ENCODE measurements at regions not wholly inside any gene's neighbourhood (a gene's known extent, or its start where the extent isn't known, plus 50 kb on each side); places are given as distances from the start of the nearest gene placed in this dataset.

DNA sequence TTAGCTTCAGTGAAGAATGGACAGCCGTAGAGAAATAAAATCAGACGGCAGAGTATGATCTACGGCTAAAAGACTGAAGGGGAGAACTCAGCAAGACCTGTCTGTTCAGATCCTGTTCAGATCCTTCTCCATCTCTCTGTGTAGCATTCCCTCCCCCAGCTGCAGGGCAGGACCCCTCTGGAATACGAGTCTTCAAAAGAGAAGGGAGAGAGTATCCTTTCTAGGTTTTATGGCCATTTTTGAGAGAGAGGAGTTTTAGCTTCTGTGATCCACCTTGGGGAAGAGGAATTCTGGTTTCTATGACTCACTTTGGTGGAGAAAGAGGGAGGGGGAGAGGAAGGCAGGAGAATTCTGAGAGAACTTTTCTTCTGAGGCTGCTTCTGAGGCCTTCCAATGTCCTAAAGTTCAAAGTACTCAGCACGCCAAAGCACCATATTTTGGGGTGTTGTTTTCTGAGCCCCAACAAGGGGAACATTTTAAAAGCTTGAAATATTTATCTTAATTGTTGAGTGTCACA is 194.4 kb upstream of the TLE4 start:
- Histone ChIP-seq H4K91ac (ENCODE audit: low read length) (no peak overlapping the region), H2BK120ac (ENCODE audit: low read depth, low read length) (no peak overlapping the region), H4K8ac (ENCODE audit: low read length) (no peak overlapping the region), H3K4me3 (ENCODE audit: insufficient read depth in 1 of 2, low read depth in 1 of 2, low read length in 2 of 2) (no peak overlapping the region), H3K36me3 (ENCODE audit: control insufficient read depth in 1 of 2, insufficient read depth in 2 of 2, low read depth in 1 of 2, low read length in 2 of 2) (no peaks in the 10 kb centered on the region), H2AK5ac (ENCODE audit: low read length, severe bottlenecking) (no peak overlapping the region), H2AFZ (ENCODE audit: low read depth, low read length) (no peak overlapping the region), H3K9ac (ENCODE audit: low read length) (no peak overlapping the region), H2BK5ac (ENCODE audit: low read depth, low read length, poor library complexity, severe bottlenecking) (no peak overlapping the region), H3K4ac (ENCODE audit: low read depth in 1 of 2, low read length in 2 of 2) (no peak overlapping the region), H3K14ac (ENCODE audit: low read length in 2 of 2) (no peak overlapping the region), H3K18ac (ENCODE audit: low read depth in 1 of 2, low read length in 2 of 2) (no peak overlapping the region), H3K23ac (ENCODE audit: low read length in 2 of 2) (no peak overlapping the region), H3K27ac (ENCODE audit: low read length, poor library complexity, severe bottlenecking) (no peak overlapping the region), H3K4me1 (ENCODE audit: control insufficient read depth, insufficient read depth, low read depth, low read length) (no peaks in the 10 kb centered on the region), H3K4me2 (ENCODE audit: low read length, poor library complexity, severe bottlenecking) (no peak overlapping the region), H3K79me1 (replicated peaks; ENCODE audit: low read length, poor library complexity, severe bottlenecking) (no peaks in the 10 kb centered on the region), H2BK15ac (ENCODE audit: low read depth, poor library complexity, severe bottlenecking) (no peak overlapping the region), H3K9me3 (ENCODE audit: control insufficient read depth, low read length) (peaks cover 5% of the 10 kb centered on the region), H3K27me3 (ENCODE audit: control insufficient read depth in 1 of 2, insufficient read depth in 1 of 2, low read length in 2 of 2) (no peaks in the 10 kb centered on the region), H2BK12ac (ENCODE audit: low read length in 2 of 2) (no peak overlapping the region)
- peak; percentile 11 for DNase-seq
- 82% methylated on average over 5 of the region's 5 CpGs for WGBS

DNA sequence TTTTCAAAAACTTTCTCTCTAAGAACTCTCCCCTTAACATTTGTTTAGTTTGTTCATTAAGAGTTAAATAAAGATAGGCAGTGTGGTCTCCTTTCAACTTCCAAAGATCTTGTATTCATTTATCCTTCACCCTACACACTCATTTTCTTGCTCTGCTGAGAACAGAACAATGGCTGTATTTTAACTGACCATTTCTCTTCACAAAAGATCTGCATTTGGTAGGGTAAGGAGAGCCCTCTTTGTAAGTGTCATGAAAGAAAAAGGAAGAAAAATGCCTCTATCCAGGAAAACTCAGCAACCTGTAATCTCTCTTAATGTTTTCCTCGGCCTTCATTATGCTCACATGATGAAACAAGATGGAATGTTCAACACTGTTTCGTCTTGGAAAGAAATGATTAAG is 193.7 kb upstream of the TLE4 start:
- H3K27ac ChIP-seq (ENCODE audit: low read length, poor library complexity, severe bottlenecking), result no peak overlapping the region
- no peak overlapping the region for H3K4ac ChIP-seq (ENCODE audit: low read depth in 1 of 2, low read length in 2 of 2)
- DNase-seq, result no peak
- no peak overlapping the region for H2BK12ac ChIP-seq (ENCODE audit: low read length in 2 of 2)
- H3K18ac ChIP-seq (ENCODE audit: low read depth in 1 of 2, low read length in 2 of 2), result no peak overlapping the region
- no peak overlapping the region for H3K4me3 ChIP-seq (ENCODE audit: insufficient read depth in 1 of 2, low read depth in 1 of 2, low read length in 2 of 2)
- H2BK120ac ChIP-seq (ENCODE audit: low read depth, low read length), result no peak overlapping the region
- no peak overlapping the region for H2AFZ ChIP-seq (ENCODE audit: low read depth, low read length)
- H2BK15ac ChIP-seq (ENCODE audit: low read depth, poor library complexity, severe bottlenecking), result no peak overlapping the region
- no peaks in the 10 kb centered on the region for H3K79me1 ChIP-seq (replicated peaks; ENCODE audit: low read length, poor library complexity, severe bottlenecking)
- H3K9me3 ChIP-seq (ENCODE audit: control insufficient read depth, low read length), result peaks cover 10% of the 10 kb centered on the region
- peaks cover under 1% of the 10 kb centered on the region for H3K4me1 ChIP-seq (ENCODE audit: control insufficient read depth, insufficient read depth, low read depth, low read length)
- H4K8ac ChIP-seq (ENCODE audit: low read length), result no peak overlapping the region
- H3K4me2 ChIP-seq (ENCODE audit: low read length, poor library complexity, severe bottlenecking), result no peak overlapping the region
- H2BK5ac ChIP-seq (ENCODE audit: low read depth, low read length, poor library complexity, severe bottlenecking), result no peak overlapping the region
- H3K23ac ChIP-seq (ENCODE audit: low read length in 2 of 2), result no peak overlapping the region
- H3K36me3 ChIP-seq (ENCODE audit: control insufficient read depth in 1 of 2, insufficient read depth in 2 of 2, low read depth in 1 of 2, low read length in 2 of 2), result no peaks in the 10 kb centered on the region
- no peak overlapping the region for H2AK5ac ChIP-seq (ENCODE audit: low read length, severe bottlenecking)
- no peaks in the 10 kb centered on the region for H3K27me3 ChIP-seq (ENCODE audit: control insufficient read depth in 1 of 2, insufficient read depth in 1 of 2, low read length in 2 of 2)
- WGBS, result 100% methylated on average over 1 of the region's 2 CpGs
- H3K14ac ChIP-seq (ENCODE audit: low read length in 2 of 2), result no peak overlapping the region
- no peak overlapping the region for H4K91ac ChIP-seq (ENCODE audit: low read length)
- H3K9ac ChIP-seq (ENCODE audit: low read length), result no peak overlapping the region

- no peak overlapping the region for H4K91ac ChIP-seq (ENCODE audit: low read length)
- H3K18ac ChIP-seq (ENCODE audit: low read depth in 1 of 2, low read length in 2 of 2), result no peak overlapping the region
- peaks cover 1% of the 10 kb centered on the region for H3K4me1 ChIP-seq (ENCODE audit: control insufficient read depth, insufficient read depth, low read depth, low read length)
- no peak overlapping the region for H2BK15ac ChIP-seq (ENCODE audit: low read depth, poor library complexity, severe bottlenecking)
- no peak overlapping the region for H2AK5ac ChIP-seq (ENCODE audit: low read length, severe bottlenecking)
- H3K79me1 ChIP-seq (replicated peaks; ENCODE audit: low read length, poor library complexity, severe bottlenecking), result no peaks in the 10 kb centered on the region
- H2AFZ ChIP-seq (ENCODE audit: low read depth, low read length), result no peak overlapping the region
- no peak overlapping the region for H3K4me3 ChIP-seq (ENCODE audit: insufficient read depth in 1 of 2, low read depth in 1 of 2, low read length in 2 of 2)
- no peak overlapping the region for H3K14ac ChIP-seq (ENCODE audit: low read length in 2 of 2)
- H3K23ac ChIP-seq (ENCODE audit: low read length in 2 of 2), result no peak overlapping the region
- H3K9ac ChIP-seq (ENCODE audit: low read length), result no peak overlapping the region
- DNase-seq, result no peak
- H3K4me2 ChIP-seq (ENCODE audit: low read length, poor library complexity, severe bottlenecking), result no peak overlapping the region
- no peak overlapping the region for H3K27ac ChIP-seq (ENCODE audit: low read length, poor library complexity, severe bottlenecking)
- H3K36me3 ChIP-seq (ENCODE audit: control insufficient read depth in 1 of 2, insufficient read depth in 2 of 2, low read depth in 1 of 2, low read length in 2 of 2), result no peaks in the 10 kb centered on the region
- no peak overlapping the region for H2BK5ac ChIP-seq (ENCODE audit: low read depth, low read length, poor library complexity, severe bottlenecking)
- H3K9me3 ChIP-seq (ENCODE audit: control insufficient read depth, low read length), result peaks cover 10% of the 10 kb centered on the region
- no peak overlapping the region for H2BK12ac ChIP-seq (ENCODE audit: low read length in 2 of 2)
- H3K4ac ChIP-seq (ENCODE audit: low read depth in 1 of 2, low read length in 2 of 2), result no peak overlapping the region
- no peak overlapping the region for H2BK120ac ChIP-seq (ENCODE audit: low read depth, low read length)
- H3K27me3 ChIP-seq (ENCODE audit: control insufficient read depth in 1 of 2, insufficient read depth in 1 of 2, low read length in 2 of 2), result no peaks in the 10 kb centered on the region
- no peak overlapping the region for H4K8ac ChIP-seq (ENCODE audit: low read length)
Observed at GRCh38 chr9:79382044-79382443, 189.7 kb upstream of the TLE4 start.

DNA sequence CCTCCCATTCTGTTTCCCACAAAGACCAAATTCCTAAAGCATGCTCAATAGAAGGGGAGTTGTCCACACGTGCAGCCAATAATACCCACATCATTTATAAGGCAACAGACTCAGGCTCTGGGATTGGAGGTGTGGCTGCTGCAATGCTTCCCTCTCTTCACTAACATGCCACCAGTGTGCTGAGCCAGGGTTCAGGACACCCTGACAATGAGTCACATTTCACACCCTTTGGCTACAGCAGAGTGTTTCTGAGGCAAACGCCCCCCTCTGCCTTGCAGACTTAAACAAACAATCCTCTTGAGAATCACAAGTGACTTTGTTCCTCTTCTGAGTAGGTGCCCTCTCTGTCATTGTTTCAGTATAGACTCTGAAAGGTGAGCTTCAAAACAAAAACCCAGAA is 189.3 kb upstream of the TLE4 start:
- H2BK12ac ChIP-seq (ENCODE audit: low read length in 2 of 2), result no peak overlapping the region
- H3K79me1 ChIP-seq (replicated peaks; ENCODE audit: low read length, poor library complexity, severe bottlenecking), result no peaks in the 10 kb centered on the region
- no peak overlapping the region for H3K4me3 ChIP-seq (ENCODE audit: insufficient read depth in 1 of 2, low read depth in 1 of 2, low read length in 2 of 2)
- no peak overlapping the region for H2BK15ac ChIP-seq (ENCODE audit: low read depth, poor library complexity, severe bottlenecking)
- no peak overlapping the region for H3K23ac ChIP-seq (ENCODE audit: low read length in 2 of 2)
- H2BK5ac ChIP-seq (ENCODE audit: low read depth, low read length, poor library complexity, severe bottlenecking), result no peak overlapping the region
- no peak for DNase-seq
- no peaks in the 10 kb centered on the region for H3K27me3 ChIP-seq (ENCODE audit: control insufficient read depth in 1 of 2, insufficient read depth in 1 of 2, low read length in 2 of 2)
- H2BK120ac ChIP-seq (ENCODE audit: low read depth, low read length), result no peak overlapping the region
- no peak overlapping the region for H3K4me2 ChIP-seq (ENCODE audit: low read length, poor library complexity, severe bottlenecking)
- no peaks in the 10 kb centered on the region for H3K36me3 ChIP-seq (ENCODE audit: control insufficient read depth in 1 of 2, insufficient read depth in 2 of 2, low read depth in 1 of 2, low read length in 2 of 2)
- H3K27ac ChIP-seq (ENCODE audit: low read length, poor library complexity, severe bottlenecking), result no peak overlapping the region
- peaks cover 1% of the 10 kb centered on the region for H3K4me1 ChIP-seq (ENCODE audit: control insufficient read depth, insufficient read depth, low read depth, low read length)
- H4K8ac ChIP-seq (ENCODE audit: low read length), result no peak overlapping the region
- H2AFZ ChIP-seq (ENCODE audit: low read depth, low read length), result no peak overlapping the region
- no peak overlapping the region for H4K91ac ChIP-seq (ENCODE audit: low read length)
- 59% methylated on average over 2 of the region's 2 CpGs for WGBS
- H3K9me3 ChIP-seq (ENCODE audit: control insufficient read depth, low read length), result peaks cover 10% of the 10 kb centered on the region
- H3K14ac ChIP-seq (ENCODE audit: low read length in 2 of 2), result no peak overlapping the region
- no peak overlapping the region for H3K18ac ChIP-seq (ENCODE audit: low read depth in 1 of 2, low read length in 2 of 2)
- no peak overlapping the region for H3K9ac ChIP-seq (ENCODE audit: low read length)
- no peak overlapping the region for H3K4ac ChIP-seq (ENCODE audit: low read depth in 1 of 2, low read length in 2 of 2)
- no peak overlapping the region for H2AK5ac ChIP-seq (ENCODE audit: low read length, severe bottlenecking)
